ENCODE measurements at regions not wholly inside any gene's neighbourhood (a gene's known extent, or its start where the extent isn't known, plus 50 kb on each side); places are given as distances from the start of the nearest gene placed in this dataset.
"Not testable (repeated sequence)": the region's sequence is repeated elsewhere in the genome, so short reads cannot be mapped to it uniquely, and the experiment has no call there.

GRCh38 chr10:65660006-65660405 lies 1265.8 kb upstream of the LRRTM3 start:
- ChIA-PET CTCF (no interaction called here), POLR2A (no interaction called here)
- Histone ChIP-seq H3K27ac (ENCODE audit: low read length in 2 of 2) (no peak overlapping the region), H3K36me3 (replicated peaks in 1 of 2; ENCODE audit: control extremely low read depth in 1 of 2, control insufficient read depth in 1 of 2, extremely low read depth in 1 of 2, insufficient read depth in 2 of 2, low read length in 1 of 2) (no peaks in the 10 kb centered on the region), H4K20me1 (ENCODE audit: control insufficient read depth, insufficient read depth, low read length, poor library complexity, severe bottlenecking) (no peaks in the 10 kb centered on the region), H2AFZ (ENCODE audit: insufficient read depth, low read depth, low read length, poor library complexity, severe bottlenecking) (no peak overlapping the region), H3K4me2 (replicated peaks; ENCODE audit: low read depth, low read length, poor library complexity, severe bottlenecking) (no peak overlapping the region), H3K9ac (ENCODE audit: low read length) (no peak overlapping the region), H3K4me3 (ENCODE audit: control extremely low read depth in 1 of 5, extremely low read depth in 1 of 5, insufficient read depth in 1 of 5, low read depth in 2 of 5, low read length in 4 of 5) (no peak overlapping the region), H3K9me3 (ENCODE audit: control extremely low read depth in 1 of 3, control insufficient read depth in 2 of 3, insufficient read depth in 1 of 3, low read length in 2 of 3) (peaks cover 0 to 3% (median 1%) of the 10 kb centered on the region in 3 donors), H3K79me2 (ENCODE audit: control insufficient read depth, insufficient read depth, low read length) (no peaks in the 10 kb centered on the region), H3K4me1 (ENCODE audit: control insufficient read depth in 2 of 2, insufficient read depth in 2 of 2, low read length in 2 of 2) (no peaks in the 10 kb centered on the region), H3K27me3 (replicated peaks in 1 of 4; ENCODE audit: control extremely low read depth in 1 of 4, control insufficient read depth in 3 of 4, insufficient read depth in 4 of 4, low read length in 3 of 4) (no peaks in the 10 kb centered on the region)
- no peak overlapping the region for H3K27ac Mint-ChIP-seq
- H3K9me3 Mint-ChIP-seq (ENCODE audit: insufficient read depth), result peaks cover 3% of the 10 kb centered on the region
- no peak for DNase-seq
- TF ChIP-seq CTCF (IDR thresholded peaks at IDR 0.05) (no peak), EZH2 (IDR thresholded peaks at IDR 0.05; ENCODE audit: borderline replicate concordance, insufficient read depth, low read depth, low read length, poor library complexity, severe bottlenecking) (no peak)
- intact Hi-C loops (cut with micrococcal nuclease), result no loop called here
- H3K4me3 Mint-ChIP-seq, result no peak overlapping the region
- WGBS (ENCODE audit: insufficient coverage), result no CpG with 5 or more reads among the region's 1 CpG
- ATAC-seq (ENCODE audit: low read depth), result no peak
- H3K27me3 Mint-ChIP-seq, result no peaks in the 10 kb centered on the region
- no peaks in the 10 kb centered on the region for H3K4me1 Mint-ChIP-seq

- no peak overlapping the region for H3K4me3 ChIP-seq (ENCODE audit: control extremely low read depth in 1 of 5, extremely low read depth in 1 of 5, insufficient read depth in 1 of 5, low read depth in 2 of 5, low read length in 4 of 5)
- H3K9ac ChIP-seq (ENCODE audit: low read length), result no peak overlapping the region
- H3K27me3 Mint-ChIP-seq, result no peaks in the 10 kb centered on the region
- H3K27me3 ChIP-seq (replicated peaks in 1 of 4; ENCODE audit: control extremely low read depth in 1 of 4, control insufficient read depth in 3 of 4, insufficient read depth in 4 of 4, low read length in 3 of 4), result no peaks in the 10 kb centered on the region
- ChIA-PET POLR2A (no interaction called here), CTCF (no interaction called here)
- no peak for DNase-seq
- H3K4me2 ChIP-seq (replicated peaks; ENCODE audit: low read depth, low read length, poor library complexity, severe bottlenecking), result no peak overlapping the region
- no peak overlapping the region for H3K27ac ChIP-seq (ENCODE audit: low read length in 2 of 2)
- H3K36me3 ChIP-seq (replicated peaks in 1 of 2; ENCODE audit: control extremely low read depth in 1 of 2, control insufficient read depth in 1 of 2, extremely low read depth in 1 of 2, insufficient read depth in 2 of 2, low read length in 1 of 2), result no peaks in the 10 kb centered on the region
- H3K4me1 Mint-ChIP-seq, result no peaks in the 10 kb centered on the region
- no peaks in the 10 kb centered on the region for H3K4me1 ChIP-seq (ENCODE audit: control insufficient read depth in 2 of 2, insufficient read depth in 2 of 2, low read length in 2 of 2)
- TF ChIP-seq EZH2 (IDR thresholded peaks at IDR 0.05; ENCODE audit: borderline replicate concordance, insufficient read depth, low read depth, low read length, poor library complexity, severe bottlenecking) (no peak), CTCF (IDR thresholded peaks at IDR 0.05) (no peak)
- H3K79me2 ChIP-seq (ENCODE audit: control insufficient read depth, insufficient read depth, low read length), result no peaks in the 10 kb centered on the region
- H3K4me3 Mint-ChIP-seq, result no peak overlapping the region
- no peaks in the 10 kb centered on the region for H3K9me3 ChIP-seq (ENCODE audit: control extremely low read depth in 1 of 3, control insufficient read depth in 2 of 3, insufficient read depth in 1 of 3, low read length in 2 of 3)
- no peak overlapping the region for H2AFZ ChIP-seq (ENCODE audit: insufficient read depth, low read depth, low read length, poor library complexity, severe bottlenecking)
- no peak overlapping the region for H3K27ac Mint-ChIP-seq
- no CpG with 5 or more reads among the region's 3 CpGs for WGBS (ENCODE audit: insufficient coverage)
- no peak for ATAC-seq (ENCODE audit: low read depth)
- peaks cover 3% of the 10 kb centered on the region for H3K9me3 Mint-ChIP-seq (ENCODE audit: insufficient read depth)
- intact Hi-C loops (cut with micrococcal nuclease), result no loop called here
- H4K20me1 ChIP-seq (ENCODE audit: control insufficient read depth, insufficient read depth, low read length, poor library complexity, severe bottlenecking), result no peaks in the 10 kb centered on the region
Observed at GRCh38 chr10:65670087-65670486, 1255.7 kb upstream of the LRRTM3 start.

- H3K36me3 ChIP-seq (replicated peaks in 1 of 2; ENCODE audit: control extremely low read depth in 1 of 2, control insufficient read depth in 1 of 2, extremely low read depth in 1 of 2, insufficient read depth in 2 of 2, low read length in 1 of 2); H3K4me1 Mint-ChIP-seq; intact Hi-C loops (cut with micrococcal nuclease); H3K27me3 Mint-ChIP-seq; POLR2A ChIA-PET; H3K27ac Mint-ChIP-seq; H3K27ac ChIP-seq (ENCODE audit: low read length in 2 of 2); H3K79me2 ChIP-seq (ENCODE audit: control insufficient read depth, insufficient read depth, low read length); DNase-seq; H3K27me3 ChIP-seq (replicated peaks in 1 of 4; ENCODE audit: control extremely low read depth in 1 of 4, control insufficient read depth in 3 of 4, insufficient read depth in 4 of 4, low read length in 3 of 4); H3K4me3 ChIP-seq (ENCODE audit: control extremely low read depth in 1 of 5, extremely low read depth in 1 of 5, insufficient read depth in 1 of 5, low read depth in 2 of 5, low read length in 4 of 5); ATAC-seq (ENCODE audit: low read depth); H3K9me3 ChIP-seq (ENCODE audit: control extremely low read depth in 1 of 3, control insufficient read depth in 2 of 3, insufficient read depth in 1 of 3, low read length in 2 of 3); H3K9me3 Mint-ChIP-seq (ENCODE audit: insufficient read depth); H3K9ac ChIP-seq (ENCODE audit: low read length); H3K4me3 Mint-ChIP-seq; H3K4me1 ChIP-seq (ENCODE audit: control insufficient read depth in 2 of 2, insufficient read depth in 2 of 2, low read length in 2 of 2); H3K4me2 ChIP-seq (replicated peaks; ENCODE audit: low read depth, low read length, poor library complexity, severe bottlenecking); CTCF ChIA-PET; H4K20me1 ChIP-seq (ENCODE audit: control insufficient read depth, insufficient read depth, low read length, poor library complexity, severe bottlenecking); H2AFZ ChIP-seq (ENCODE audit: insufficient read depth, low read depth, low read length, poor library complexity, severe bottlenecking): not testable (repeated sequence)
- no CpG with 5 or more reads among the region's 1 CpG for WGBS (ENCODE audit: insufficient coverage)
Observed at GRCh38 chr10:65670596-65670995, 1255.2 kb upstream of the LRRTM3 start.

All from B cell (primary cell).